ENCODE measurements at regions not wholly inside any gene's neighbourhood (a gene's known extent, or its start where the extent isn't known, plus 50 kb on each side); places are given as distances from the start of the nearest gene placed in this dataset.

DNA sequence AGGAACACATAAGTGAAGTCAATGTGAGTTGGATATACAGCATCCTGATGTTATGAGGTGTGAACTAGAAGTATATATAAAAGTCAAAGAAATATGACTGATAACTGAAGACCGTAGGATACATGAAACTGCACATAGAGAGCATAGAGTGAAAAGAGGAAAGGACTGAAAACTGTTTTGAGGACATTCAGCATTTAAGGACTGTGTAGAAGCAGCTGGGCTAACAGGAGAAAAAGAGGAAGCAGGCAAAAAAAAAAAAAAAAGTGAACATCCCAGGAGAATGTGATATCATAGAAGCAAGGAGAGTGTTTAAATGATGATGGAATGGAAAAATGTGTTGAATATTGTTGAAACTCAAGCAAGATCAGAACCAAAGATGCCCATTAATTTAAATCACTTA lies 363.5 kb downstream of the PCDH20 start:
- TF ChIP-seq, protein P1, sequence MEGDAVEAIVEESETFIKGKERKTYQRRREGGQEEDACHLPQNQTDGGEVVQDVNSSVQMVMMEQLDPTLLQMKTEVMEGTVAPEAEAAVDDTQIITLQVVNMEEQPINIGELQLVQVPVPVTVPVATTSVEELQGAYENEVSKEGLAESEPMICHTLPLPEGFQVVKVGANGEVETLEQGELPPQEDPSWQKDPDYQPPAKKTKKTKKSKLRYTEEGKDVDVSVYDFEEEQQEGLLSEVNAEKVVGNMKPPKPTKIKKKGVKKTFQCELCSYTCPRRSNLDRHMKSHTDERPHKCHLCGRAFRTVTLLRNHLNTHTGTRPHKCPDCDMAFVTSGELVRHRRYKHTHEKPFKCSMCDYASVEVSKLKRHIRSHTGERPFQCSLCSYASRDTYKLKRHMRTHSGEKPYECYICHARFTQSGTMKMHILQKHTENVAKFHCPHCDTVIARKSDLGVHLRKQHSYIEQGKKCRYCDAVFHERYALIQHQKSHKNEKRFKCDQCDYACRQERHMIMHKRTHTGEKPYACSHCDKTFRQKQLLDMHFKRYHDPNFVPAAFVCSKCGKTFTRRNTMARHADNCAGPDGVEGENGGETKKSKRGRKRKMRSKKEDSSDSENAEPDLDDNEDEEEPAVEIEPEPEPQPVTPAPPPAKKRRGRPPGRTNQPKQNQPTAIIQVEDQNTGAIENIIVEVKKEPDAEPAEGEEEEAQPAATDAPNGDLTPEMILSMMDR (IDR thresholded peaks at IDR 0.05): no peak
- TF ChIP-seq EP300 (IDR thresholded peaks at IDR 0.05; ENCODE audit: low read depth): no peak

All from transverse colon (tissue), 3 donors.